ENCODE measurements at regions not wholly inside any gene's neighbourhood (a gene's known extent, or its start where the extent isn't known, plus 50 kb on each side); places are given as distances from the start of the nearest gene placed in this dataset.
A peak's percentile ranks its signal among the peaks of the same experiment; 100 is the strongest.

DNA sequence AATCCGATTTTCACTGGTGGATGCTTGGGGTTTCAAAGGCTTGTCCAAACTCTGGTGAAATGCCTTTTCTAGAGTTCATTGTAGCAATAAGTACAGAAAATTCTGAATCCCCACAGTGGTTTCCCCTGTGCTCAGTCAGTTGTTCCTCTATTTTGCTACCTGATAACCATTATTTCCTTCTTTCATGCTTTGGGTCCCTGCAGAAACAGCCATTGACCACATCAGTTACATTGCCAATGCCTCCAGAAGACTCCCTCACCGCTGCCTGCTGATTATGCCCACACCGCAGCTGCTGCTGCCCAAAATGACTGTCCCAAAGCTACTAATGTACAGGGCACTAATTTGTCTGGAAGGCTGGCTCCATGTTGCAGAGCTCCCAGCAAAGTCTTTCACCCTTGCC is 517.3 kb downstream of the KLF12 start:
- no peak for DNase-seq

DNA sequence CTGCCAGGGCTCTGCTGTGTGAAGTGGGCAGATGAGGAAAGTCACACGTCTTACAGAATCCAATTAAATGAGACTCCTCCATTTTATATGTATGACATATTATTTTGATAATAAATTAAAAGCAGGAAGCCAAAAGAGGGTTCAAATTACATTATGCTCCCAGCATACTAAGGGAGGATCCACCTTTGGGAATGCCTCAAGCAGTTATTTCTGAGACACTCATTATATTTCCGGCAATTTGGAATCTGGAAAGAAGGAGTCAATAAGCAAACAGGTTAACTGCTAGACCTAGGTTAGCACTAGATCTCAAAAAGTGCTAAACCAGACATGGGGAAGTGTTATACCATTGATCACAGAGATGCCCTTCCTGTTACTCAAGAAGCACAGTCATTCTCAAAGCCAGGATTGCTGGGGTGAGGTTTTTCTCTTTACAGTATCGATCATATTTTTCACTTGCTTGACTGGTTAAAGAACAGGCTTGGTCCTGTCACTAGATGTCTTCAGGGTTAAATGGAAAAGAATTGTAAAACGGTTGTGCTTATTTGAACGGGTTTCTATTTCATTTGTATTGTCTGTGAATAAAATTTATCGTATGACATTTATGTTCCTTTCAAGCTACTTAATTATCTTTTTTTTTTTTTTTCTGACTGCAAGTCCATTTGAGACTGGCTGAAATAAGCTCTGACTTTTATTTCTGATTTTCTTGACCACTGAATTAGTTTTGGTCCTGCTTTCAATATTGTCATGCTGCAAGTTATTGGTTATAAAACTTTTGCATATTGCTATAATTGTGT is 523.2 kb downstream of the KLF12 start:
- DNase-seq = no peak

DNA sequence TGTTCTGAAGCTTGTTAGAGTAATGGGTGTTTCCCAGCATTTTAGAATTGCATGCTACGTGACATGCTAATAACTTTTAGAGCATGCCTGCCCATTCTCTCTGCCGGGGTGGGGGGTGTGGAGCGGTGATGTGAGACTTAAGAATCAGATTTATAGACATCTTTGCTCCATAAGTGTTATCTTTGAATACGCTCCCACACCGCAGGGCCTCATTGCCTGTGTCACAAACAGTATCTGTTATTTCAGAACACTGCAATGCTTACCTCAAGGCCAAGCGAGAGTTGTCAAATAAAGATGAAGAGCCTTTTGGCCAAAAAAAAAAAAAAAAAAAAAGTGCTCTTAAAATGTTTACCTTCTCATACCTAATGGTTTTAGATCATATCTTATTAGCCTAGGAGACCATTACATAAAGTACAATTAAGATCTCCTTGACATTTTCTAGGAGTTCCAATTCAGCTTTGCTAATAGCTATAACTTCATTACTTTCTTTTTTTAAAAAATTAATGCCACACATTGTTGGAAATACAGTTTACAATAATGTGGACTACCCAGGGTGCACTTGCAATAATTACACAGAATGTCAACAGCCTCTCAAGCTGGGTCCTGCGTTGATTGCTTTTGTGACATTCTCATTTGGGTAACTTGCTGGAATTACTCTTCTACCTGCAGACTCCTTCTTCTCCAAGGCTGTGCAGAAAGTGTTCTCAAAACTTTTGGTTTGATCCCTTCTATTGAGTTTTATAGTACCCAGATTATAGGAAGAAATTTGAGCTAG is 525.3 kb downstream of the KLF12 start:
- peak; percentile 22 for DNase-seq

DNA sequence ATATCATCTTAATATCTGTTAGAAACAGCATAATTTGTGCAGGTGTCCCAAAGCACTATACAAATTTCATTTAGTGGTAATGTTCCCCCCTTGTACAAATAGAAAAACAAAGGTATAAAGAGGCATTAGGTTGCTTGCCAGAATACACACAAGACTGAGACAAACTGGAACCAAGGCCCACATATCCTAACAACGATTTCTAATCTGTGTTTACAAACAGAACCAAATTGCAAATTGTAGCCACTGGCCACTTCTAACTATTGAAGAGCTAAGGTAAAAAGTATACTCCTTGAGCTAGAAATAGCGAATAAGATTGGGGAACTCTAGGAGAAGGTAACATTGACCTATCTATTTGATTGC is 526.1 kb downstream of the KLF12 start:
- no peak for DNase-seq

DNA sequence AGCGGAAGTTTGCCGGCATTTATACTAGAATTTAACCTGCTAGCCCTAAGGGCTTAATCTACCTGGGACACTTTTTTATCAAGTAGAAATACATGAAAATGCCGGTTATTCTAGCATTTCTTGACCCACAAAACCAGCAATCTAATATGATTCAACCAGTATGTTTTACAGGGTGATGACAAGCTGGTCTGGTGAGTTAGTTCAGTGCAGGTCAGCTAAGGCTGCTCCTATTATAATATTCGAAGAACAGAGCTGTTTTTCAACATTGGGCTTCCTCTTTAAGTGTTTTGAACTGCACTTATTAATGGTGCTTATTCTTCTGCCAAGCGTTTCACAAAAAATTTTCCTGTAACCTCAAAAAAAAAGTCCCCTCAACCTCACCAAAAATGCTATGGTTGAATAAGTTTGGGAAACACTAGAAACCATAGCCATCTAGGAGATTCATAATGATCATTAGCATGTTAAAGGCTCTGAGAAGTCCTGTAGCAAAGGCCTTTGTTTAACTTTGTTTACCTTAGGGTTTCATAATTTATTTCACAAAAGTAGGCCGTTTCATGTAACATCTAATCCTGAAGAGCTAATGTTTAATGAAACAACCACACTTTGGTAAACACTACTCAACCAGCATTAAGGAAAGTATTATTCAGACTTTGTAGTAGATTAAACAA is 526.6 kb downstream of the KLF12 start:
- DNase-seq = no peak

DNA sequence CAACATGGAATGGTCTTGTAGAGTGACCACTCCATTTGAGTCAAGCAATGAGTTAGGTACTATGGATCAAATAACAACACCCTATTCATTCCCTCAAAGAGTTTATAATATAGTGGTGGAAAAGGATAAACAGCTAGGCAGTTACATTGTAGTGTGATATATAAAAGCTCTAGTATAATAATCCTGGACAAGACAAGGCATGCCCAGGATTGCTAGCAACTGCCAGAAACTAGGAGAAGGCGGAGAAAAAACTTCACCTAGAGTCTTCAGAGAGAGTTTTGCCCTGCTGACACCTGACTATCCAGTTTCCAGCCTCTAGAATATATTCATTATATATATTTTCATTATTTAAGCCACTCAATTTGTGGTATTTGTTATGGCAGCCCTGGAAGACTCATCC is 530.6 kb downstream of the KLF12 start:
- DNase-seq = no peak

DNA sequence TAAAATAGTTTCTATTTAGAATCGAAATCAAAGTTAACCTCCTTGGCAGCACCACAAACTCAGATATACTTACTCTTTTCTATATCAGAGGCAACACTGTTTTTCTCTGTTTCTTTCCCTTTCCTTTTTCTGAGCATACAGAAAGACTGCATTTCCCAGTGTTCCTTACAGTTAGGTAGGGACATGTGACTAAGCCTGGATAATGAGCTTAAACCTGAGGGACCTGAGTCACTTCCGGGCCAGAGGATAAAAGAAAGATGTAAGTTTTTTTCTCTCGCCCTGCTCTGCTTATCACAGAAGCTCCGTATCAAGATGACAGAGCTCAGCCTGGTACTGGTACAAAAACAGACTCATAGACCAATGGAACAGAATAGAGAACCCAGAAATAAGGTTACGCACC is 531.9 kb downstream of the KLF12 start:
- no peak for DNase-seq

DNA sequence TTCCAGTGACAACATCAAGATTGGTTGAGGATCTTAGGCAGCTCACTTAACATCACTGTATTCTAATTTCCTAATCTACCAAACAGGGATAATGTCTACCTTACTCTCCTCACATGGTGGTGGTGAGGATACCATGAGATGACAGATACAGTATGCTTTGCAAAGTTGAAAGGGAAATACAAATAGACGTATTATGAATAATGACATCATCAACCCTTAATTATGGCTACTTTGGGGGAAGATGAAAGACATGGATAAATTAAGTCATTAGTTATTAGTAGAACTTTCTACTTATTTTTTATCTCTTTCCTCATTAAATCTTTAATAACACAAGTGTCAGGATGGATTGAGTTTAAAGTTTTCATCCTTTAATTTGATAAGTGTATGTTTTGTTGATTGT is 532.5 kb downstream of the KLF12 start:
- DNase-seq = no peak

DNA sequence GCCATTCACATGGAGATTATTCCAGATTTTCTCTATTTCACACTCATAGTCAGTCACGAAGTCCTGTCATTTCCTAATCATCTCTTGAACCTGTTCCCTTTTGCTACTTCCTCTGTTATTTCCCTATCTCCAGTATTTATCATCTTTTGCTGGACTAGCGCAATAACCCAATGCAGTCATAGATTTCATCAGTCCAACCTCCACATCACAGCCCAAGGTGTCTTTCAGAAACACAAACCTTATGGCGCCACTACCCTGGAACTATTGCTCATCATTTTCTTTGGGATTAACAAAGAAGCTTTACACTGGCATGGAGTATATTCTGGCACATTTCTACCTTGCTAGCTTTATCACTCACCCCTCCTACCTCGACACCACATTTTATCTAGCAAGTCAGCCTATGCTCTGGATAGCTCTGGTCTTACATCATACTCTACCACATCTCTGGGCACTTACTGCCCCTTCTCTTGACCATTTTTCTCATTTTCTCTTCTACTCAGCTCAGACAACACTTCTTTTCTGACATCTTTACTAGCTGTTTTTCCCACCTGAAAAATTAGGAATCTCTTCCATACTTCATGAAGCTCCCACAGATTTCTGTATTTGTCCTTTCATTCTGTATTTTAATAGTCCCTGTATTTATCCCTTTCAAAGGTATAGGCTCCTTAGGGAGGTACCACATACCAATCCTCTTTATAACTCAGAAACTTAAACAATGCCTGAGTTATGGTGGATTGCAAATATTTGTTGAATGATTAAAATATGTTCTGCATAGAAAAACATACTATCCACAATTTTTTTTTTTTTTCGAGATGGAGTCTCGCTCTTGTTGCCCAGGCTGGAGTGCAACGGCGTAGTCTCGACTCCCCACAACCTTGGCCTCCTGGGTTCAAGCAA is 534.7 kb downstream of the KLF12 start:
- DNase-seq = no peak

DNA sequence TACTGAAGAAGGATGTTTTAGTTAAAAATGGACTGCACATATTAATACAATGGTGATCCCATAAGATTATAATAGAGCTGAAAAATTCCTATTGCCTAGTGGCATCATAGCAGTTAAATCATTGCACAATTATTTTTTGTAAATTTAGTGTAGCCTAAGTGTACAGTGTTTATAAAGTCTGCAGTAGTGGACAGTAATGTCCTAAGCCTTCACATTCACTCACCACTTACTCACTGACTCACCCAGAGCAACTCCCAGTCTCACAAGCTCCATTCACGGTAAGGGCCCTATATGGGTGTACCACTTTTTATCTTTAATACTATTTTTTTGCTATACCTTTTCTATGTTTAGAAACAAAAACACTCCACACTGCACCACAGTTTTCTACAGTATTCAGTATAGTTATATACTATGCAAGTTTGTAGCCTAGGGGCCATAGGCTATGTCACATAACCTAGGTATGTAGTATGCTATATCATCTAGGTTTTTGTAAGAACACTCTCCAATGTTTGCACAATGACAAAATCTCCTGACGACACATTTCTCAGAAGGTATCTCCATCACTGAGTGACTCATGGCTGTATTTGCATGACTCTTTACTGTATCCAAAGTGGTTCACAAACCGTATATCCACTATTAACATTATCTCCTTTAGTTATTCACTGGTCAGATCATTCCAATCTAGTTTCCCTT is 536.0 kb downstream of the KLF12 start:
- no peak for DNase-seq

DNA sequence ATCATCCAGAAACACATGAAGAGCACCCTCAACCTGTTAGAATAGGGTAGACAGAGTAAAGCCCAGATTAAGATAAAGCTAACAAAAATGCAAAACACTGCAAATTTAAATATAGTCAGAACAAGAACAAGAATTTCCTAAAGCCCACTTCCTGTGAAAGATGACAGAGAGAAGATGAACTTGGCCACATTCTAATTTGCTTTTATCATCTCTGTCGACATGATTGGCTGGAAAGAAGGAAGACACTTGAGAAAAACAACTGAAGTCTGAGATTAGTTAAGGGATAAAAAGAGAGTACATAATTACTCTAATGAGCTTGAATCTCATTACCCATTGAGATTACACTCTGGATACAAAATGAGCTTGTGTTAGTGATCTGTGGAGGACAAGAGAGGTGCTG is 537.6 kb downstream of the KLF5 start:
- DNase-seq = no peak

DNA sequence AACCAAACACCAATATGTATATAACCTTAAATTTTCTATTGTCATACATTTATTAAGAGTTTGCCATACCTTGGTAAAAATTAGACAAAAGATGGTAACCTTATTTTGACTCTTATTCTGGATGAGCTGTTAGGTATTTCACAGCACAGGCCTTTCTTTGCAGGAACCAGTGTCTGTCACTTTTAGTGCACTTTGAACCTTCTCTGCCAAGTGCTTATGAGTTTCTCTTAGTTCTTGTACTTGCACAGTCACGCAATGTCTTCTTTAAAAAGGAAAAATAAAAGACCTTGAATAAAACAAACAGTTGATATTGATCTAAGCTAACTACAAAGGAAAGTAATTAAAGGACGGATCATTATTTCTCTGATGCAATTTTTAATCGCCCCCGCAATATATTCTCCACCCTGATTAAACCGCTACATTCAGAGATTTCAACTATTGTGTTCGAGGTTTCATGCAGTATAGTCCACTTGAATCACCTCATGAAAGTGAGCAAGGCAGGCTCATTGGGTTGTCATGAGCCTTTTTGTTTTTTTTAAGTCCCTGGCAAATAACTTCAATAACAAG is 534.5 kb downstream of the KLF5 start:
- no peak for DNase-seq

DNA sequence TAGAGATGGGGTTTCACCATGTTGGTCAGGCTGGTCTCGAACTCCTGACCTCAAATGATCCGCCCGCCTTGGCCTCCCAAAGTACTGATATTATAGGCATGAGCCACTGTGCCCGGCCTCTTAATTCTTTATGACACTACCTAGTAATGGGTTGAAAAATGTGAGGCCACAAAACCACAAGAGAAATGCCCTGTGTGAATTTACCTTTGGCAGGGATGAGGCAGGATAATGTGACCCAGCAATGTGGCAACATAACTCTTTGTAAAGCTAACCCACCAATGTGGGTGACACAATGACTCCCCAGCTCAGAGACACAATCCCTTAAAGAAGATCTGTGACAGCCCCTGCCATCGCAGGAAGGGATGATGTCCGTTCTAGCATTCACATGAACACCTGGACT is 533.1 kb downstream of the KLF5 start:
- no peak for DNase-seq

DNA sequence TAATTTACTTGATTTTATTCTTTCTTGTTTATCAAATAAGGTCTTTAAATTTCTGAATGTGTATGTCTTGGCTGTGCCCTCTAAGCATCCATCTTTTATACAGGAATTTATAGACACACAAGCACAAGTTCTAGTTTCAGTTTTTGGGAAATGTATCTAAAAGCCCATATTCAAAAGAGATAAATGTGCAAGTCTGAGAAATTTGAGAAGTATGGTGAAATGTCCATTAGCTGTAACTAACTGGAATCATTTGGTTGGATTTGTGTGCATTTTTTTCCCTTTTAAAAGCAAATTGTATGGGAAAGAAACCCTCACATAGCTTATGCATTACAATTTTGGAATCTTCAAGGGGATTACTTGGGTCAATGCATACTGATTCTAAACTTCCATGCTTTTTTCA is 532.0 kb downstream of the KLF5 start:
- DNase-seq = no peak

DNA sequence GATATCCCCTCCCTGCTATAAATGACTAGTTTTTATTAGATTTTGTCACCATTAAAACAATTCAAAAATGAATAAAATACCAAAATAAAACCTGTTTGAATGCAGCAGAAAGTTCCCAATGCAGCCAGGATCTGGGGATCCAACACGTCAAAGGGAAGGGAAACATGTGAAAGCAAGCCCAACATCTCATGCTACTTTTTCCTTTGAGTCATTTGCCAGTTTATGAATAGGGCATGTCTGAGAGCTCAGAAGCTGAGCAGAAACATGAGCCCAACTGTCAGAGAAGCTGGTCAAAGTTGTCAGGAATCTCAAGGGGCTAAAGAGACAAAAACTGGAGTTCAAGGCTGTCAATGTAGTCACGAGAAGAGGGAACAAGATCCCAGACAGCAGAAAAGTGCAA is 526.4 kb downstream of the KLF5 start:
- no peak for DNase-seq

DNA sequence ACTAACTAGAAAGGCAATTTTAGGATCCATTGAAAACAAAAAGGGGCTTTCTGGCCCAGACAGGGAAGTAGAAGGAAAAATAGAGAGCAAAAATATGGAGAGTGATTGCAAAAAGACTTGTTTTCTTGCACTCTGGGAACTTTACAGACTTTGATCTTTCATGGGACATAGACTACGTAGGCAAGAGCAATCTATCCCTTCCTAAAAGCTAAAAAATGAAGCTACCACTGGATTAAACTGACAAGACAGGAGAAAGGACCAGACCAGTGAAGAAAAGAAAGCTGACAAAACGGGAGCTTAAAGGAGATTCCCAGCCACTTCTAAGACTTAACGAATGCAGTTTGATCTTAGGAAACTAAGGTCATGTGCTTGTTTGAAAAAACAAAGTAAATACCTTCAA is 524.5 kb downstream of the KLF5 start:
- DNase-seq = no peak

DNA sequence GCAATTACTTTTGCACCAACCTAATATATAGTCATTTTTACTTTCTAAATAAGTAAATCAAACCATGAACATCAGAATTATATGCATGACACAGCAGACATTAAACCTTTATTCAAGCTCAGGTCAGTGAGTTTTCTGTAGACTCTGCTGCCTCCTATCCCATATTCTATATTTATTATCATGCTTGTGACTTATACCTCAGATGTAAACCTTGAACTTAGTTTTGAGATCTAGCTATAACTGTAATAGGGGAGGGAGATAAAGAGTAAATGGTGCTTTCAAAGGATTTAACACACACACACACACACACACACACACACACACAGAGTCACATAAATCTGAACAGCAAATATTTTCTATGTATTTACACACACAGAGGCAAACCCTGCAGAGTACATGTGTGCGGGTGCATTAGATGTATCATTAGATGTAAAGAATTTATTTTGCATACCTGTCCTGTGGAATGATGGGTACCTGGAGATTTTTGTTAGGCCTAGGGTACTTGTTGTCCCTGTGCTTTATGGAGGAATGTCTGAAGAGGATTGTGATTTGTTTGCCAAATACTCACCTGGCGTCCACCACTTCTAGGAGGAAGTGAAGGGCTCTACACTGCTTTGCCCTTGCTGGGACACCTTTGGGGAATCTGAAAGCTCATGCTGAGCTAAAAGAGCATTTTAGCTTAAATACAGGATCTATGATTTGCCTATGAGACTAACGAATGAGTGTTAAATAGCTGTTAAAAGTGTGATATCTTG is 521.9 kb downstream of the KLF5 start:
- DNase-seq = no peak

DNA sequence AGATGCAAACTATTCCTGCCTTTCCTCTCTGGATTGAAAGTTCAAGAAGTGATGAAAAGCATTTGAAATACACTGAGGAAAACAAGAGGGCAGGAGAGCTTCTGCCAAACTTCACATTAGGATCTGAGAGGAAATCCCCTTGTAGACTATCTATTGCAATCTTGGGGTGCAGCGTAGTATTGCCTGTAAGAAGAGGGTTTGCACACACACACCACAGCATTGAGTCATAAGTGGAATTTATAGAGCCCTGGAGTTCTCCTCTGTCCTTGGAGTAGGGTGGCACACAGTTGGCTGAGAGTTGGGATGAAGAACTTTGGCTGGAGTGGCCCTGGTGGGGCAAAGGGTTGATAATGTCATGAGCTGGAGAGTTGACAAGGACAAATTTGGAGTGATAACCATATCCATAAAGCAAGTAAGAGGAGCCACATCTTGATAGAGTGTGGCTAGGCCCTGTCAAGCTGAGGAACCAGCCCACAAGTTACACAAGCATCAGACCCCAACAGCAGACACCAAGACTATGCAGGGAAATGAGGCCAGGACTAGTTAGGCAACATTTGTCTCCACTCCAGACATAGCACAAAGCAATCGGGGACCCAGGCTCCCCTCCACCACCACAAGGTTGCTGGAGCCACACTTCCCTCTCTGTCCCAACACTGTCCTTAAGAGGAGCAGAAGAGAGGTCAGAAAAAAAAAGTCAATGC is 520.9 kb downstream of the KLF5 start:
- DNase-seq = no peak

DNA sequence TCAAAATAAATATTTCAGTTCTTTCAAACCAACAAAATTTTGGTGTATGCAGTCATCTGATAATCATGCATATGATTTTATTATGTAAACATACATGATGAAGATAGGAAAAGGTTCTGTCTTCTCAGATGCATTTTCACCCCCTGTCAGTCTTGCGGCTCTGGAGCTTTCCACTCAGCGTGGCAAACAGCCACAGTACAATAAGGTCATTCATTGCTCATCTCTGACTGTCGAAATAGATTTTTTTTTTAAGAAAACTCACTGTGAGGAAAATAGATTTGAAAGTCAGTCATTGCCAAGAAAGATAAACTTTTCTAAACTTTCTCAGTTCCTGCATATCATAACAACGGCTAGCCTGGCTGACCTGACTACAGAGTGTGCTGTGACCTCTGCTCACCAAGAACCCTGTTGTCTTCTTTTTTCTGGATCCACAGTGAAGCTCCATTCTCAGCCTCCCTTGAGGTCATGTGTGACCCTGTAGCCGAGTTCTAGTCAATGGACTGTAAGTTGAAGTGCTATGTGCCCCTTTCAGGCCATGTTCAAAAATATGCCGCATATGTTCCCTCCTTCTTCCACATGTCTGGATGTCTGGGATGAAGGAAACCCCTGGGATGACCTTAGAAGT is 519.6 kb downstream of the KLF5 start:
- no peak for DNase-seq
